Effector memory CD4-positive, alpha-beta T cell (primary cell): ENCODE measurements at regions not wholly inside any gene's neighbourhood (a gene's known extent, or its start where the extent isn't known, plus 50 kb on each side); places are given as distances from the start of the nearest gene placed in this dataset.

Source experiments
- DNase-seq, 3 donors: peaks; one replicate each; pipeline ENCODE4 v3.0.0-alpha.2; 2020
- H3K27ac ChIP-seq: 2 replicates; pipeline ENCODE4 v1.7.0; 2013; ENCODE audit warnings: mild to moderate bottlenecking, low read length, moderate library complexity; ENCODE audit not compliant: insufficient read depth, poor library complexity, severe bottlenecking
- H3K27me3 ChIP-seq: replicated peaks from 2 replicates; pipeline ENCODE4 v1.7.0; 2013; ENCODE audit warnings: mild to moderate bottlenecking, low read length; ENCODE audit not compliant: insufficient read depth, control insufficient read depth, poor library complexity, severe bottlenecking
- H3K36me3 ChIP-seq: 2 replicates; pipeline ENCODE4 v1.7.0; 2013; ENCODE audit warnings: mild to moderate bottlenecking, low read length, moderate library complexity; ENCODE audit not compliant: control insufficient read depth, insufficient read depth
- H3K4me1 ChIP-seq: 2 replicates; pipeline ENCODE4 v1.7.0; 2013; ENCODE audit warnings: low read length, mild to moderate bottlenecking; ENCODE audit not compliant: control insufficient read depth, insufficient read depth, poor library complexity, severe bottlenecking
- H3K4me3 ChIP-seq: 2 replicates; pipeline ENCODE4 v1.7.0; 2013; ENCODE audit warnings: low read length, low read depth, mild to moderate bottlenecking; ENCODE audit not compliant: insufficient read depth, poor library complexity, severe bottlenecking
- H3K9me3 ChIP-seq: 2 replicates; pipeline ENCODE4 v1.7.0; 2013; ENCODE audit warnings: mild to moderate bottlenecking, low read length, moderate library complexity; ENCODE audit not compliant: control insufficient read depth

DNA sequence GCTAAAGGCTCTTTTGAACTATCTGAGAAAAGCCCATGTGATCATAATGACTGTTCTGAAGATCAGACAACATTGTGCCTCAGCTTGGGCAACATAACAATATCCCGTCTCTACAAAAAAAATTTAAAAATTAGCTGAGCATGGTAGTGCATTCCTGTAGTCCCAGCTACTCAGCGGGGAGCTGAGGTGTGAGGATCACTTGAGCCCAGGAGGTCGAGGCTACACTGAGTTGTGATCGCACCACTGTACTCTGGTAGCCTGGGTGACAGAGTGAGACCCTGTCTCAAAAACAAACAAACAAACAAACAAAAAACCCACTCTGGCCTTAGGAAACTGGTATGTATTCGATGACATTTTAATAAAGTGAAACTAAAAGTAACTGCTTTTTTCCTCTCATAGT, 1526.8 kb upstream of the TENM4 start:
- Histone ChIP-seq H3K4me3 (no peak overlapping the region), H3K4me1 (no peaks in the 10 kb centered on the region), H3K9me3 (no peaks in the 10 kb centered on the region), H3K36me3 (no peaks in the 10 kb centered on the region), H3K27ac (no peak overlapping the region), H3K27me3 (no peaks in the 10 kb centered on the region)
- DNase-seq = no peak

DNA sequence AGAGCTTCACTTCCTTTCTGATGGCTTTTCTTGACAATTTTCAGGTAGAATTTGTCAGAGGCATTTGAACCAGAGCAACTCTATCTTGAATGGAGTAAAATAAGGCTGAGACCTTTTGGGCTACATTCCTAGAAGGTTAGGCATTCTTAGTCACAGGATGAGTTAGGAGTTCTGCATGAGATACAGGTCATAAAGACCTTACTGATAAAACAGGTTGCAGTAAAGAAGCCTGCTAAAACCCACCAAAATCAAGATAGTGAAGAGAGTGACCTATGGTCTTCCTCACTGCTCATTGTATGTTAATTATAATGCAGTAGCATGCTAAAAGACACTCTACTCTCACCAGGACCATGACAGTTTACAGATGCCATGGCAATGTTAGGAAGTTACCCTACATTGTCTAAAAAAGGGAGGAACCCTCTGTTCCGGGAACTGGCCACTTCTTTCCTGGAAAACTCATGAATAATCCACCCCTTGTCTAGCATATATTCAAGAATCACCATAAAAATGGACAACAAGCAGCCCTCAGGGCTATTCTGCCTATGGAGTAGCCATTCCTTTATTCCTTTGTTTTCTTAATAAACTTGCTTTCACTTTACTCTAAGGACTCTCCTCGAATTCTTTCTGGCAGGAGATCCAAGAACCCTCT, 1519.7 kb upstream of the TENM4 start:
- Histone ChIP-seq H3K27me3 (no peaks in the 10 kb centered on the region), H3K4me3 (no peak overlapping the region), H3K36me3 (no peaks in the 10 kb centered on the region), H3K9me3 (no peaks in the 10 kb centered on the region), H3K27ac (no peak overlapping the region), H3K4me1 (no peaks in the 10 kb centered on the region)
- DNase-seq = no peak

DNA sequence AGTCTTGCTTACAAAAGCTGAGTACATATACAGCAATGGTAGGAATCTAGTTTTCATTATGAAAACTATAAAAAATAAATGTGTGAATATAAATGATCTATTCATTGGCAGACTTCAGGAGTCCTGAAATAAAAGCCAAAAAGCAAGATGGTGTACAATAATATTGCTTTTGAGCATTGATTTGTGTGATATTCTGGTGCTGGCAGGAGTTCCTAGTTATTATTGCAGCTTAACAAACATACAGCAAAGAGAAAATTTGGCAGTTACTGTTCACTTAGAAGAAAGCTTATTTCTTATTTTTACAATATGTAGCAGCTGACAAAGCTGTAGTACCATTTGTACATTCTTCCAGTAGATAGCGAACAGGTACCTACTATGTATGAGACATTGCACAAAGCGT, 1518.9 kb upstream of the TENM4 start:
- no peak overlapping the region for H3K27ac ChIP-seq
- no peaks in the 10 kb centered on the region for H3K27me3 ChIP-seq
- no peak for DNase-seq
- H3K4me1 ChIP-seq = no peaks in the 10 kb centered on the region
- H3K36me3 ChIP-seq = no peaks in the 10 kb centered on the region
- no peaks in the 10 kb centered on the region for H3K9me3 ChIP-seq
- no peak overlapping the region for H3K4me3 ChIP-seq

DNA sequence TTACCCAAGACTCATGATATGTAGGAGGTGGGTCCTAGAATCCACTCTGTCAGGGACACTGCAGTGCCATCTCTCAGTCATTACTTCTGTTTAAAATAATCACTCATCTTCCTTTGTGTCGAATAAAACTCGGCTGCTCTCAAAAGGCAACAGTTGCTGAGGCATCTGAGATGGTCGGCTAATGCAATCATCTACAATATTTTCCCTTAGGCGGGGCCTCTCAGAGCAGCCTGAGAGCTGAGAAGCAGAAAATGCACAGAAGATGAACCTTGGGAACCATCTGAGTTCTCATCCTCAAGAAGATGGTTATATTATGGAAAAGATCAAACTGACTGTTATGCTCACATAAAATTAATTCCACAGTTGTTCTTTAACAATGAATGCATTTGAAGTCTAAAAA, 1518.2 kb upstream of the TENM4 start:
- Histone ChIP-seq H3K4me1 (no peaks in the 10 kb centered on the region), H3K4me3 (no peak overlapping the region), H3K27me3 (no peaks in the 10 kb centered on the region), H3K27ac (no peak overlapping the region), H3K36me3 (no peaks in the 10 kb centered on the region), H3K9me3 (no peaks in the 10 kb centered on the region)
- DNase-seq = no peak

DNA sequence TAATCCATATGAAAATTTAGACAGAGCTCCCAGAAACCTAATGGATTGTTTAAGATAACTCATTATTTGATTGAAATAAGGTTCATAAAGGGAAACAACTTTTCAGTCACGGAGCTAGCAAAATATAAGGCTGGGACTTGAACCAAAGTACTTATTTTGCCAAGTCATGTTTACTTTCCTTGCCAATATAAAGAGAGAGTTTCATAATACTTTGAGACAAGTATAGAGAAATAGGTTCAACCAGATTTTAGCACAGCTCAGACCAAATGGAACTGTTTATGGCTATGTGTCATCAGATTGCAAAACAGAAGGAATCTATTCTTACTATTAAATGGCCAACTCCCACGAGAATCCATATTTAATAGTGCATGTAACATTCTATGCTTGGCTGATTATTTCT, 1517.5 kb upstream of the TENM4 start:
- DNase-seq = no peak
- Histone ChIP-seq H3K36me3 (no peaks in the 10 kb centered on the region), H3K9me3 (no peaks in the 10 kb centered on the region), H3K4me3 (no peak overlapping the region), H3K27me3 (no peaks in the 10 kb centered on the region), H3K27ac (no peak overlapping the region), H3K4me1 (no peaks in the 10 kb centered on the region)

DNA sequence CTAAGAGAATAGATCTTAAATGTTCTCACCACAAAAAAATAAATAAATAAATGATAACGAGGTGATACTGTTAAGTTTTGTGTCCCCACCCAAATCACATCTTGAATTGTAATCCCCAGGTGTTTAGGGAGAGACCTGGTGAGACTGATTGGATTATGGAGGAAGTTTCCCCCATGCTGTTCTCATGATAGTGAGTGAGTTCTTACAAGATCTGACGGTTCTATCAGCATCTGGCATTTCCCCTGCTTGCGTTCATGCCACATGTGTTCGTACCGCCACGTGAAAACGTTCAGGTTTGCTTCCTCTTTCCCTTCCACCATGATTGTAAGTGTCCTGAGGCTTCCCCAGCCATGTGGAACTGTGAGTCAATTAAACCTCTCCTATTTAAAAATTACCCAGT, 1514.8 kb upstream of the TENM4 start:
- Histone ChIP-seq H3K36me3 (no peaks in the 10 kb centered on the region), H3K9me3 (no peaks in the 10 kb centered on the region), H3K4me3 (no peak overlapping the region), H3K4me1 (no peaks in the 10 kb centered on the region), H3K27ac (no peak overlapping the region), H3K27me3 (no peaks in the 10 kb centered on the region)
- no peak for DNase-seq

DNA sequence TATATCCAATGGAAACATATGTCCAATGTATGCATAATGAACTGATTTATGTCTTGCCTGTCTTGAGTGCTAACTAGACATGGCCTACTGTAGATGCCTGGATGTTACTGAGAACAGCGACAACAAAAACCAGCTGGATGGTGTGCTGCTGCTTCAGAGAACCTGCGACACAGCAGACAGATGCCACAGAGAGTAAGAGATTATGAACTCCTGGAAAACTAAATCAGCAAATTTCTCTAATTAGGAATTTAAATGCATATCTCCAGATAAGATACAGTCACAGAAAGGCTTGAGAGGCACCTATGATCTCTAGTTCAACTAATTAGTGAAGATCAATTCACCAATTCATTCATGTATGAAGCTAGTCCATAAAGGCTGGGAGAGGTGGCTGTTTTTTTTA, 1508.0 kb upstream of the TENM4 start:
- no peaks in the 10 kb centered on the region for H3K4me1 ChIP-seq
- H3K36me3 ChIP-seq = no peaks in the 10 kb centered on the region
- no peaks in the 10 kb centered on the region for H3K27me3 ChIP-seq
- DNase-seq = no peak
- no peak overlapping the region for H3K4me3 ChIP-seq
- H3K9me3 ChIP-seq = no peaks in the 10 kb centered on the region
- no peak overlapping the region for H3K27ac ChIP-seq

DNA sequence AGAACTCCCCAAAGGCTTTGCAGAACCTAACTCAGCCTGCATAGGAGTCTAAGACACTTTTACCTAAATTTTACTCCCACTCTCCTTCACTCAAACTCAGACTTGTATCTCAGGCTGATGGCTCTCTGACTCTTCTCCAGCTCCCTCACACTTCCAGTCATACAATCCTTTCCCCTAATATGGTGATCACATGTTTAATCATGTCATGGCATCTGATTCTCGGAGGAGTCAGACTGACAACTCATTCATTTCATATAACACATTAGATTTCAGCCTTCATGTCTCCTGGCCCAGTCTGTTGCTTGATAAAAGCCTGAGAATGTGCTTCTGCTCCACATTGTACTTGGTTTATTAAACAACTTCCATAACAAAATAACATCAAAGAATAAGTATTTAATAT, 1503.9 kb upstream of the TENM4 start:
- no peaks in the 10 kb centered on the region for H3K4me1 ChIP-seq
- no peak for DNase-seq
- H3K36me3 ChIP-seq = no peaks in the 10 kb centered on the region
- H3K27ac ChIP-seq = no peak overlapping the region
- H3K4me3 ChIP-seq = no peak overlapping the region
- no peaks in the 10 kb centered on the region for H3K9me3 ChIP-seq
- no peaks in the 10 kb centered on the region for H3K27me3 ChIP-seq

DNA sequence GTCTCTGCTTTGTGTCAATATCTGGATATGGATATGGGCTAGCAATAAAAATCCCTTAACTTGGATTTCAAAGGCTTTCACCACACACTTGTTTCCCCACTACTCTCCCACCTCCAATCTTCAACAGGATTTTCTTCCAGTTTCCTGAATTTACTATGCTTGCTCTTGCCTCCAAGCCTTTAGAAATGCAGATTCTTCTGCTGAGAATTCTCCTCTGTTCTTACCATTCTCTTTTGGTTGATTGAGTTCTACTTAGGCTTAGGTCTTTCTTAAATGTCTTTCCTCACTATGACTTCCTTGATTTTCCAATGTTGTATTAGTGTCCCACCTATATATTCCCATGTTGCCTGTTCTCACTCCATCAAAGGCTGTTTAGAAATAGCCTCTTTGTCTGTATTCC, 1502.4 kb upstream of the TENM4 start:
- H3K4me1 ChIP-seq = no peaks in the 10 kb centered on the region
- DNase-seq = no peak
- no peaks in the 10 kb centered on the region for H3K9me3 ChIP-seq
- no peaks in the 10 kb centered on the region for H3K27me3 ChIP-seq
- no peak overlapping the region for H3K27ac ChIP-seq
- no peaks in the 10 kb centered on the region for H3K36me3 ChIP-seq
- H3K4me3 ChIP-seq = no peak overlapping the region

DNA sequence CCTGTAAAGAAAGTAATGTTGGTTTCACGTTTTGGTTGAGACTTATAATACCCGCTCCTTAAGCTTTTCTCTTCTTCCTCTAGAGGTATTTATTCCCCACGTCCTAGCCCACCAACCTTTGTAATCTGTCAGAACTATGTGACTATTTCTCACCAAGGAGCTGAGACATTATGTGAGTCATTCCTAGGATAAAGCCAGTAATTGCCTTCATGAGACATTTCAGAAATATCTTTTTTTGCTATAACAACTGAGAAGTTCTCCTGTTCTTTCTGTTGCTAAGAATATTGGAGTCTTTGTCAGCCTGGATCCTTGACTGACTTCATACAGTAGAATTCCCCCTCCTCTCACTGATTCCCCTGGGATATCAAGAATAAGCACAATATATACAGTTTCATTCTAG, 1497.0 kb upstream of the TENM4 start:
- Histone ChIP-seq H3K4me3 (no peak overlapping the region), H3K9me3 (no peaks in the 10 kb centered on the region), H3K36me3 (no peaks in the 10 kb centered on the region), H3K27me3 (no peaks in the 10 kb centered on the region), H3K4me1 (no peaks in the 10 kb centered on the region), H3K27ac (no peak overlapping the region)
- no peak for DNase-seq

DNA sequence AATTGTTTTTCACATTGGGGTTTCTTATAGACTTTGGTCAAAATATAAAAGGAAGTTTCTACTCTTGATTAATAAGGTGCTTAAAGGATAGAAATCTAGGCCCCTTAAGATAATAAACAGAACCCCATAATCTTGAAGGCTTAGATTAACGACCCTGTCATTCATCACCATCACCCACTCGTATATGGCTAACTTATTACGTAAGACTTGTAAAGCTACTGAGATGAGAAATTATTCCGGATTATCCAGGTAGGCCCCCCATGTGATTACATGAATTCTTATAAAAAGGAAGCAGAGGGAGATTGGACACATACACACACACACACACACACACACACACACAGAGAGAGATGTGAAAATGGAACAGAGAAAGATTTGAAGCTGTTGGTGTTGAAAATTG, 1489.2 kb upstream of the TENM4 start:
- Histone ChIP-seq H3K36me3 (no peaks in the 10 kb centered on the region), H3K4me3 (no peak overlapping the region), H3K27ac (no peak overlapping the region), H3K4me1 (no peaks in the 10 kb centered on the region), H3K27me3 (no peaks in the 10 kb centered on the region), H3K9me3 (no peaks in the 10 kb centered on the region)
- DNase-seq = no peak
